ENCODE measurements at regions not wholly inside any gene's neighbourhood (a gene's known extent, or its start where the extent isn't known, plus 50 kb on each side); places are given as distances from the start of the nearest gene placed in this dataset.
"Not testable (repeated sequence)": the region's sequence is repeated elsewhere in the genome, so short reads cannot be mapped to it uniquely, and the experiment has no call there.

DNA sequence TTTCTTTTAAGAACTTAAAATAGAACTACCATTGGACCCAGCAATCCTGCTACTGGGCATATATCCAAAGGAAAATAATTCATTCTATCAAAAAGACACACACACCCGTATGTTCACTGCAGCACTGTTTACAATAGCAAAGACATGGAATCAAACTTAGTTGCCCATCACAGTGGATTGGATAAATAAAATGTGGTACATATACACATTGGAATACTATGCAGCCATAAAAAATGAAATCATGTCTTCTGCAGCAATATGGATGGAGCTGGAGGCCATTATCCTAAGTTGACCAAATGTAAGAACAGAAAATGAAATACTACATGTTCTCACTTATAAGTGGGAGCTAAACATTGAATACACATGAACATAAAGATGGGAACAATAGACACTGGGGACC, 585.3 kb upstream of the USP24 start:
- no peak for DNase-seq

DNA sequence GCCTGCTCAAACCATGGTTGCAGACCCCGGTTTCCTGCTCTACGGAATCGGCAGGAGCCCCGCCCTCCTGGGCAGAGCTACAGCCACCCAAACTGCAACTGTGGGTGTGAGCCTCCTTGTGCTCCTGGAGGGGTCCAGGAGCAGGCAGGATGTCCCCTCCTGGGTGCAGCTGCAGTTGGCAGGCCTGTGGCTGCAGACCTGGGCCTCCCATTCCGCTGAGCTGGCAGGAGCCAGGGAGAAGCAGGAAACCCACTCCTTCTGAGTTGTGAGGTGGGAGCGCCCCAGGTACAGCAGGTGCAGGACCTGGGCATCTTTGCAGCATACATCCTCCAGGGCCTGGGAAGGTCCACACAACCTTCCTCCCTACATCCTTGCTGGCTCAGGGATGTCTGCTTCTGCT, 578.7 kb upstream of the USP24 start:
- DNase-seq: no peak

DNA sequence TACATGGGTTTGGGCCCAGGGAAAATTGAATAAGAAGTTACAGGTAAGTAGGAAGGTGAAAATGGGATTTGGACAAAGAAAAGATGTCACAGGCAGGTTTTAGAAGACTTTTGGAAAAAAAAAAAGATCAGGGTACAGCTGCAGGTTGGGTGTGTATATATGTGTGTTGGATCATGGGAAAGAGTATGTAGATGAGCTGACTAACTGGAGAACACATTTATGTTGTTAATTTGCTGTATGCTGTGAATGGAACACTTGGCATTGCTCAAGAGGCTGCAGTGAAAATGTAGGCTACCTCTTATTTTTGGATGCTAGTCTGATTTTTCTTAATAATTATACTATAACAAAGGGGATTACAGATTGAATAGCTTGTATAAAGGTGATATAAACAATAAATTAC, 577.7 kb upstream of the USP24 start:
- no peak for DNase-seq

DNA sequence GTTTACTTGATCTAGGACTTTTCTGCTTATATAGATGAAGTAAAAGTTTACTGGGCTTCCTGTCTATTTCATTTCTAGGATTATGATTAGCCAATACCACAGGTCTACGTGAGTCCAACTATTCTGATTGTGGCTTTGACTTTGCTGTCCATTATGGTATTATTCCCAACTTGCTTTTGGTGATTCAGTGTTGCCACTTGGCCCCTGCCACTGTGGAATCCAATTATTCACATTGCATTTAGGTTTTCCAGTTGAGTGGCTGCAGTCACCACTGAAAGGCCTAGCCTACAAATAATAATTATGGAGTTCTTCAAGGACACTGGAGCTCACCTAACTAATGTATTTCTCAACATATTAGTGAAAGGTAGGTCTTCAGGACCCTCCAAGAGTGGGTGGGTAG, 574.3 kb upstream of the USP24 start:
- DNase-seq: no peak

DNA sequence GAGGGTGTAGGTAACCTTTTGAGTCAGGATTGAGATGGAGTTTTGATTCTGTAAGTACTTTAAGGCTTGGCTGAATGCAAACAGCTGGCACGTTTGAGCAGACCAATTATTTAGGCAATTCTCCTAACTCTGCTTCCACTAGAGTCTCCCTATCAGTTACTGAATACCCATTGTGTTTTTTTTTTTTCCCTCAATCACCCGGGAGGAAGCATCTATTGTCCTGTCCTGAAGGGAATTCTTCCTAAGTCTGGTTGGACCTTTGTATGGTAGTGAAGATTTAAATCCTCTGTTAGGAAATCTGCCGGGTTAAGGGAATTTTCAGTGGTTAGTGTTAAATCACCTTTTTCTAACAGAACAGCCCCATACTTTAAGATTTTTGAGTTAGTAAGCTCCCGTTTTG, 571.2 kb upstream of the USP24 start:
- no peak for DNase-seq

DNA sequence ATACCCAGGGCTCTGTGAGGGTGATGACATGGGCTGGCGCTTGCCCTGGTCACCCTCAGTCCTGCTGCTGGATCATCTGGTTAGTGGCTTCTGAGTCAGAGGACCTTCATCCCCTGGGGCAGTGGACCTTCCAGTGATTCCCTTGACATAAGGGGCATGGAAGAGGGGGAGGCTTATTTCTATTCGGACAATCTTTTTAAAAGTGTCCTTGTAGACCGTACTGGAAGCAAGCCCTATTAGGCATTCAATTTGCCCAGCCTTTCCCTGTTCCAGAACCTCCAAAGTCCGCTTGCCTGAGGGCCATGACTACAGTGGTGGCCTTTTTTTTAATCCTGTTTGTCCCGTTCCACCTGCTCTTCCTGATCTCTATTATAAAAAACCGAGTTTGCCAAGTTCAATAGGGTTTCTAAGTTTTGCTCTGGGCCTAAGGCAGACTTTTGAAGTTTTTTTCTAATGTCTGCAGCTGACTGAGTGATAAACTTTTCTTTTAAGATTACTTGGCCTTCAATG, 569.8 kb upstream of the USP24 start:
- not testable (repeated sequence) for DNase-seq

DNA sequence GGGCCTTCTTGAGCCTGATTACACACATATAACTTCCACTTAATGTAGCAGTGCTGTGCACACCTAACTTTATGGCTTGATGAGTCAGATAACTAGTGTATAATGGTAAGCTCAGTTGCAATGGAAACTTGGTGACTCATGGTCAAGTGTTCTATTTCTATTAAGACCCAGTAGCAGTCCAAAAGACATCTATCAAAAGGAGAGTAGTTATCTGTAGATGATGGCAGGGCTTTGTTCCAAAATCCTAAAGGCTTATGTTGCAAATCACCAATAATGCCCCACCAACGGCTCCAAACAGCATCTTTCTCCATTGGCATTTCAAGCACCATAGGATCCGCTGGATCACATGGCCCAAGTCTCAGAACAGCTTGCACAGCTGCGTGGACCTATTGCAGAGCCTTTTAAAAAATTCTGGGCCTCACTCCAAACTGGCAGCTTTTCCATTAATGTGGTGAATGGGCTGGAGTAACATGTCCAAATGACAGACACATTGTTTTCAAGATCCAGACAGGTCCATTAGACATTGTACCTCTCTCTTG, 566.8 kb upstream of the USP24 start:
- no peak for DNase-seq

DNA sequence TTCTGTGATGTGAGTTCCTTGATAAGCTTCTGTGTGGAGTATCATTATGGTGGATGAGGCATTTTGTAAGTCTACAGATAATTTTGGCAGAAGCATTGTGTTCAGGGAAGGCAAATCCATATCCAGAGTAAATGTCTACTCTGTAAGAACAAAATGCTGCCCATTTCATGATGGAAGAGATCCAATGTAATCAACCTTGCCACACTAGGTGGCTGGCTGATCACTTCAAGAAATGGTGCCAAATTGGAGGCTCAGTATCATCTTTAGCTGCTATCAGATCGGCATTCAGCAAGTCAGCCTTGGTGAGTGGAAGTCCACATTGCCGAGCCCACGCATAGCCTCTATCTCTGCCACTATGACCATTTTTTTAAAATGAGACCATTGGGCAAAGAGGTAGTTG, 565.8 kb upstream of the USP24 start:
- no peak for DNase-seq

DNA sequence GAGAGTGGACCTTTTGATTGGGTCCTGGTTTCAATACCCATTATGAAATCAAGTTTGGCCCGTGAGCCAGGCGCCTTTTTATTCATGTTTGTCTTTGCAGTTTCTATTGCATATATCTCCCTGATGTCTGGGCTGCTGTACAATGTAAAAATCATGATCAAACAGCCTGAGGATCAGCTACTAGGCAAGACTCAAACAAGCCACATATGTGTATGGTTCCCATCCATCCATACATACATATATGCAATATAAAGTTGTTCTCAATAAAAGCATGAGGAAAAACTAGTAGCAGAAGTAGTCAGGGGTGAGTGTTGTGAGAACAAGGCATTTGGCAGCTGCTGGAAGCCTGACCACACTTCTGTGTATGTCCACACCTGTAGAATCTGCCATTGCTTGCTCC, 562.4 kb upstream of the USP24 start:
- no peak for DNase-seq

DNA sequence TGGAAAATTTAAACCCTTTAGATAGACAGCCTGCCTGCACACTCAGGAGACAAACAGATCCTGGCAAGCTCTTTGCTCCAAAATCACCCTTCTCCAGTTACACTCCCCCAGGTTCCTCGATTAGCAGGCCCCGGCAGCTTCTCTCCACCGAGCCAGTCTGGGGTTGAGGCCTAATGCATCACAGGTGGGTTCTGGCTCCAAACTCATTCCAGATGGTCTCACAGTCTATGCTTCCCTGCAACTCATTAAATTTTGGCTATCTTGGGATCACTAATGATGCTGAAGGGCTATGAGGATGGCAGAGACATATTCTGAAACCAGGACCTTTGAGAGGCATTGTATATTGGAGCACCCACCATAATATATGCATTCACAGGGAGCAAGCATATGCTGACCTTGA, 559.8 kb upstream of the USP24 start:
- DNase-seq: no peak

DNA sequence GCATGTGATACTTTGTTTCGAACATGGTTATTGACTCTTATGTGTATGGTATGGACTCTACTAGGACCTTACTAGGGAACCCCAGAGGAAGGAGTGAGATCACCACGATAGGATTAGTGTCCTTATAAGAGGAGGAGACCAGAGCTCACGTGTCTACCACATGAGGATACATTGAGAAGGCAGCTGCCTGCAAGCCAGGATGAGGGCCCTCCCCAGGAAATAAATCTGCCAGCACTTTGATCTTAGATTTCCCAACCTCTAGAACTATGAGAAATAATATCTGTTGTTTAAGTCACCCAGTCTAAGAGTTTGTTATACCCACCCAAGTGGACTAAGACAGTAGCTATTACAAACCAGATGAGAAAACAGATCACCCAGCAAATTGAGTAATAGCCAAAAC, 559.3 kb upstream of the USP24 start:
- DNase-seq: no peak

DNA sequence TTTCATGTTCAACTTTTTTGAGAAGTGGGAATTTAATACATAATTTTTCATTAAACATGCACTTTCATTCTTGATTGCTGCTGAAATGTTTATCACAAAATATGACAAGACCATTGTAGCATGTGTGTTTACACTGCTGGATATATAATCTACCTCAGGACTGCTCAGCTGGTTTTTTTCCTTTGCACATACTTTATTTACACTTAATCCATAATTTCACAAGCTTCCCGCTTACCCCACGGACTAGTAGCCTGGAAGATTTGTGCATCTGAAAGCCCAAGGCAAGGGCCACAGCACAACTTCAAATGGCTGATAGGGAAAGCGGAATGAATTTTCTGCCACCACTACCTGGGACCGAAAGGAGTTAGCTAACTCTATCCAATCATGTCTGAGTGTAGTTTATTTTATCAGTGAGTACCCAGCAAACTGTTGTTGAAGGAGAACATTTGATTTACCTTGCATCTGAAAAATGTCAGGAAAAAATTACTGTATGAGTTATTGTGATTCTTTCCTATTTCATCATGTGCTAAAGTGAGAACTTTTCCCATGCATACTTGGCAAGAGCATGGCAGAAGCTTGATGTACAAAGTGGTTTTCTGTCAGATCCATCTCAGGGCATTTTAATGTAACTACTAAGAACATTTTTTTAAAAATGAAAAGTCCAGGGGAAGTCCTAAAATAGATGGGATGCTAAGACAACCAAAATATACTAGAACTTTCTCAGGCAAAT, 558.2 kb upstream of the USP24 start:
- DNase-seq: no peak

DNA sequence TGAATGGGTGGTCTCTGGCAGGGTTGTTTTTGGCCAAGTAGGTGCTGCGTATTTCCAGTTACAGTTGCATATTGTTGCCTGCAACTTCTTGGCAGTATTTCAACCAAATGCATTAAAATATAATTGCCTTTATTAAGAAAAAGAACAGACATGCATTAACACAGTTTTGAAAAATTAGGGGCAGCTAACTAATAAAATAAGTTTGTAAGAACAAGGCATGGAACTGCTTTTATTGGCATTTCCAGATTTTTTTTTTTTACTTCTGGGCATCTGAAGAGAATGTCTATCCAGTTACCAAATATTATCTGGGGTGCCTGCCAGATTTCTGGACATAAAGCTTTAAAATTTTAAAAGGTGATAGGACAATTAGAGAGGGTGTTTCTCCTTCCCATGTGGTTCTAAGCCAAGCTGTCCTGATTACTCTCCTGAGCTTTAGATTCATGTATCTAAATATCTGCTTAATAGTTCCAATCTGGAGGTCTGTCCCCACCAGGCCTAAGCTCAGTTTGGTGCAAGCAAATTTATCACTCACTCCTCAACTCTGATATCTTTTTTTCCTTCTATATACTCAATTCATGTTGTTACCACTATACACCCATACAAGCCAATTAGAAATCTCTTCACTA, 553.3 kb upstream of the USP24 start:
- no peak for DNase-seq

DNA sequence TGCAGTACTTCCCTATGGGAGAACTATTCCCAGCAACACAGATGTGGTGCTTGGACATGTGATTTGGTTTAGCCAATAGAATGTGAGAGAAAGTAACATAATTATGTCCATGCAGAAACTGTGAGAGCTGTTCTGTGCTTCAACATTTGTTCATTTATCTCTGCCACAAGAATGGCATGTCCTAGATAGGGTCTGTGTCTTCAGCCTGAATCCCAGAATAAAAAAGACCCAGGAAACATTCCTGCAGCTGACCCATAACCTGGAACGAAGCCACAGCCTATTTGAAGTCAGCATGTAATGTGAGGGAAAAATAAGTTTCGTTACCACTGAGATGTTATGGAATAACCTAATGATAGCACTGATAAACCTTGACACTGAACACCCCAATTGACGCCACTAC, 552.0 kb upstream of the USP24 start:
- no peak for DNase-seq

DNA sequence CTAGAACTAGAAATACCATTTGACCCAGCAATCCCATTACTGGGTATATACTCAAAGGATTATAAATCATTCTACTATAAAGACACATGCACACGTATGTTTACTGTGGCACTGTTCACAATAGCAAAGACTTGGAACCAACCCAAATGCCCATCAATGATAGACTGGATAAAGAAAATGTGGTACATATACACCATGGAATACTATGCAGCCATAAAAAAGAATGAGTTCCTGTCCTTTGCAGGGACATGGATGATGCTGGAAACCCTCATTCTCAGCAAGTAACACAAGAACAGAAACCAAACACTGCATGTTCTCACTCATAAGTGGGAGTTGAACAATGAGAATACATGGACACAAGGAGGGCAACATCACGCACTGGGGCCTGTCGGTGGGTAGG, 550.3 kb upstream of the USP24 start:
- not testable (repeated sequence) for DNase-seq

DNA sequence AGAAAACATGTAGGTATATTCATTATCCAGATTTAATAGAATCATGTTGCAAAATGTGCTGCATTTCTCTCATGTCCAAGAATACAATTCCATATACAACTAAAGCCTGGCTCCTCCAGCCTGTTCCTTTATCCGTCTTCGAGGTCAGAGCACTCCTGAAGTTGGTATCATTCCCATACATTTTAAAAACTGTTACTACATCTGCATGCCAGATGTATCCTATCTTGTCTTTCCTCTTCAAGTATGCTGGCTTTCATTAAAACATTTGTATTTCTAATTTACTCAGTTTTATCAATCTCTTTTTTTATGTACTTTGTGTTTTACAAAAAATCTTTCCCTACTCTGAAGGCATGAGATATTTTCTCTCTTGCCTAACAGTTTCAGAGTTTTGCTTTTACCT, 536.6 kb upstream of the USP24 start:
- no peak for DNase-seq

DNA sequence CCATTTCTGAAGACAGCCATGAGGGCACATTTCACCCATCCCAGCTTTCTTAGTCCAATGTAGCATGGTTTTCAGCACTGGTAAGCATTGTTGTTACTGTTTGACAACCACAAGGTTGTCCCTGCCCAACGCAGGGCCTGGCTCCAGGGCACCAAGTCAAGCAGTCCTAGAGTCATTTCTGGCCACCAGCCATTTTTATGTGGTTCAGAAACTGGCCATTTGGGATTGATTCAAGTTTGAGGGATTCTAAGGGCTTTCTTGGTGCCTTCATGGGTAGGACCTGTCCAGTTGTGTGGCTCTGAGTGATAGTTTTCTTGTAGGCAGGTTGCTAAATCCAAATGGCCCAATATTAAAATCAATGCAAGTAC, 535.4 kb upstream of the USP24 start:
- no peak for DNase-seq

DNA sequence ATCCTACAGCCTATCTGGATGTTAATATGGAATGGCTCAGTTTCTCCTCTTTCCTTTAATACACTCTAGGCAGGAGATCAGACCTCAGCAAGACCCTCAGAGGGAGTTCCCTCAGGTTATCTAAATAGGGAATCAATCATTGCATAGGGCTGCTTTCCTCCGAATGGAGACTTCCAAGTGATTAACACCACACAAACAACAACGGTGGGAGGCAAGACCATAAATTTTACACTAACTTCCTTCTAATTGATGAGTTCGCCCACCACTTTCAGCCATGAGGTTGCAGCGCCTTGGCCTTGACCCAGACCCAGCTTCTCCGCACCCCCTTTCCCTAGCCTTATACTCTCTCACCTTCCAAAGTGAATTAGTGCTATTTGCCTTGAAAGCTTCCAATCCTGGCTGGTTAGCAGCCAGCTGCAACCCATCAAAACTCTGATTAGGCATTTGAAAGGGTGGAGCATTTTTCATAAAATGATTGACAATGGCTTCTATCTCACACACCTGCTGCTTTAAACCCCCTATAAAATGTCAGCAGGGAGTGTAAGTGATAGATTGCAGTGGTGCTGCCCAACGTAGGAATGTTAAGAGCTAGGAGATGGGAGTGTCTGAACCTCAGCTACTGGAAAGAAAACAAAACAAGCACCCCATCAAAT, 534.9 kb upstream of the USP24 start:
- DNase-seq: no peak

DNA sequence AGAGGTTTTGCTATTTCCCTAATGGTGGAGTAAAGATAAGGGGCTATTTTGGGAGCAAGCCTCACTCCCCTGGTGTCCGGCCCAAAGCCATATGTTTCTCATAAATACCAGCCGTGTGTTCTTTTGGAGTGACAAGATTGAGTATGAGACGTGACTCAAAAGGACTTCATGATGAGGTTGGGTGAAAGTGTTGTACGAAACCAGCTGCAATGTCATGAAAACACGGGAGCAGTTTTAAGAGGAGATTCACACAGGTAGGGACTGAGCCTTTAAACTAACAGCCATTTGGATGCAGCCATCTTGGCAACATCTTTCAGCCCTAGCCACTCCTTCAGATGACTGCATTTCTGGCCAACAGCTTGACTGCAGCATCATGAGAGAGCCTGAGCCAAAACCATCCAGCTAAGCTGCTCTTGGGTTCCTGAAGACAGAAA, 532.3 kb upstream of the USP24 start:
- no peak for DNase-seq

DNA sequence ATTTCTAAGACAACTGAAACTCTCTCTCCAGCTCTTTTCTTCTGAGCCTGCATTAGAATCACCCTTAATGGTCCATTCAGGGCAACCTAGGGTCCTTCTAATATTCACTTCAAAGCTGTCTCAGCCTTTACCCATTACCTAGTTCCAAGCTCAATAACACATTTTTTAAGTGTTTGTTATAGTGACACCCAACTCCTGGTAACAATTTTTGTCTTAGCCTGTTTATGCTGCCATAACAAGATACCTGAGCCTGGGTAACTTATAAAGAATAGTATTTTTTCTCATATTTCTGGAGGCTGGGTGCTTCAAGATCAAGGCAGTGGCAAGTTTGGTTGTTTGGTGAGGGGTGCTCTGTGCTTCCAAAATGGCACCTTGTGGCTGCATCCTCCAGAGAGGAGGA, 531.5 kb upstream of the USP24 start:
- DNase-seq: no peak

DNA sequence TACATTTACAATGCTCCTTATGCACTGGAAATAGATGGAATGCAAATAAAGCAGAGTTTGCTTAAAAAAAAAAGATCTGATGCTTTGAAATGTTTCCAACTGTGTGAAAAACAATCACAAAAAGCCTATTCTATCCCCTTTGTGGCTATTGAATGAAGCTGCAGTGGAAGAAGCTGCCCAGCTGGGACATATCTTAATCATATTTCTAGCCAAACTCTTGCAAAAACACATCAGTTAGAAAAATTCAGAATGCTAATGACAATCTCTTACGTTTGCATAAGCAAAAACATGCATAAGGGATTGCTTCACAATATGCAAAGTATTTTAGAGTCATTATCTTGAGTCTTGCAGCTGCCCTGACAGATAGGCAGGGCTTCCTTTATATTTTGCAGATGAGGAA, 526.4 kb upstream of the USP24 start:
- no peak for DNase-seq

DNA sequence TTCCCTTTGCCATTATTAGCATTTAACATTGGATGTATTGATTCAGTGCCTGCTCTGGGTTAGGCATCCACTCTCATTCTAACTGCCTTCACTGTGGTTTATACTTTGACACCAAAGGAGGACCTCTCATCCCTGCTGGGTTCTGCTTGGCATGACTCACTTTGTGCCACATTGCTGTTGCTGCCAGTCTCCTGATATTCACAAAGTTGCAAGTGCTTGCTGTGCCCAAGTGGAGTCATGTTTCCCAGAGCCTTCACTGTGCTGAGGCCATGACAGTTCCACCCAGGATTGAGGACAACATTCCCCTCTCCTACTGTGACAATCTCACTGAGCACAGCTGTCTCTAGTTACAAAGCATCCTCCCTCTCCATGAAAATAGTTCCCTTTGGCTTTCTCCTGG, 519.9 kb upstream of the USP24 start:
- DNase-seq: no peak

DNA sequence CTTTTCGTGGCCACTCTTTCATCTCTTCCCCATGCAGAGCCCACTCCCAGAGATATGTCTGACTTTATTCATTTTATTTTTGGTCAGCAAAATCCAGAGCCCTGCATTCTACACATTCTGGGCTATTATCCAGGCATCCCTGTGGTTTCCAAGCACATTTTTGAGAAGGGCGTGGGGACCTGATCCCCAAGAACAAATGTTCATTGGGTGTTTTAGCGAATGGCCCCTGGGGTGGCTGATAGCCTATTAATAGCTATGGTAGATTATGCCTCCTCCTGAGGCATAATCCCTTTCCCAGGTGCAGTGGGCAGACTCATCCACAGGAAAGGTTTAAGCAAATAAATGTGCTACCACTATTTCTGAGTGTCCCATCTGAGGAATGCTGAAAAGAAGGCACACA, 511.8 kb upstream of the USP24 start:
- DNase-seq: no peak

DNA sequence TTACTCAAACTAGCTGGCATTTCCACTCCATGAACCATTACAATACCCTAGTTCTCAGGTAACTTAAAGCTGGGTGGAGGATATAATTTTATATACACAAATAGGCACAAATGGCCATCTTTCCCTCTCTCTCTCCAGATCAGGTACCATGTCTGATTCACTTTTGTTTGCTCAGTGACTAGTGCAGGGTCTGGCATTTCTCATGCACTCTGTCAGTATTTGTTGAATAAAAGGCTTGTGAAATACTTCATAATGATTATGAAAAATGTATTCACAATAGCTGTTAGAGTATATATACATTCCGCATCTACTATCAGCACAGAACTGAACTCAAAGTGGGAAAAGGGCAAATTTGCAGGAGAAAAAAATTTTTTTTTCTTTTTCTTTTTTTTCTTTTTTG, 510.2 kb upstream of the USP24 start:
- DNase-seq: no peak
